HG02970 (cell line): ENCODE measurements at regions not wholly inside any gene's neighbourhood (a gene's known extent, or its start where the extent isn't known, plus 50 kb on each side); places are given as distances from the start of the nearest gene placed in this dataset.
"Not testable (repeated sequence)": the region's sequence is repeated elsewhere in the genome, so short reads cannot be mapped to it uniquely, and the experiment has no call there.

Experiments
- ATAC-seq: cut with Tn5 transposase; IDR thresholded peaks from one replicate; pipeline ENCODE4 v1.9.1; 2021; ENCODE audit warnings: mild to moderate bottlenecking, moderate library complexity, moderate number of reproducible peaks; ENCODE audit not compliant: unreplicated experiment, low FRiP score

GRCh38 chr6:27178407-27178730 is 69.1 kb upstream of the PRSS16 start:
- ATAC-seq, result no peak

GRCh38 chr6:27178860-27179259 is 68.6 kb upstream of the PRSS16 start:
- no peak for ATAC-seq

- ATAC-seq, result no peak
These were observed 64.3 kb upstream of the PRSS16 start for GRCh38 chr6:27183060-27183832.

GRCh38 chr6:27187231-27188060 is 60.1 kb upstream of the PRSS16 start:
- ATAC-seq, result no peak

- no peak for ATAC-seq
These were observed 59.2 kb upstream of the PRSS16 start for GRCh38 chr6:27188061-27188884.

GRCh38 chr6:27188885-27189418 is 58.5 kb upstream of the PRSS16 start:
- ATAC-seq, result no peak

- no peak for ATAC-seq
These were observed 57.4 kb upstream of the PRSS16 start for GRCh38 chr6:27190126-27190525.

GRCh38 chr6:27194453-27194852 is 53.0 kb upstream of the PRSS16 start:
- ATAC-seq, result not testable (repeated sequence)

GRCh38 chr6:27195547-27195946 is 52.0 kb upstream of the PRSS16 start:
- not testable (repeated sequence) for ATAC-seq
